Endothelial cell of umbilical vein (primary cell): ENCODE measurements at regions not wholly inside any gene's neighbourhood (a gene's known extent, or its start where the extent isn't known, plus 50 kb on each side); places are given as distances from the start of the nearest gene placed in this dataset.

Experiments used
- BruUV-seq: library from RNA; stranded (reverse); fragments of 400-500 nt; replicated peaks from 2 replicates; lab custom pipeline; 2021; lab: Mats Ljungman, UMichigan
- CTCF ChIA-PET: fragments of 300-600, 350-600 bp; sonication (Branson Sonifier 250); formaldehyde crosslinking; loops from one replicate; lab custom pipeline; 2021; ENCODE audit warnings: antibody characterized with exemption, inconsistent platforms; lab: Charles Lee
- POLR2A ChIA-PET: fragments of 300-600, 350-600 bp; sonication (Branson Sonifier 250); formaldehyde crosslinking; loops from one replicate; lab custom pipeline; 2021; ENCODE audit warnings: antibody characterized with exemption, inconsistent platforms; lab: Charles Lee
- DNase-seq: peaks from one replicate; pipeline ENCODE4 v3.0.0-alpha.2; 2011; ENCODE audit warnings: low read depth, low spot score
- FAIRE-seq: peaks from 2 replicates; lab custom pipeline; 2011; peaks lifted over from hg19 to GRCh38; lab: Jason Lieb, UNC
- H2AFZ ChIP-seq: 2 replicates; pipeline ENCODE4 v1.6.0; 2012; ENCODE audit warnings: low read depth, low read length, control low read depth, inconsistent platforms
- H3K27ac ChIP-seq: 2 replicates; pipeline ENCODE4 v1.5.1; 2011; ENCODE audit warnings: low read depth, mild to moderate bottlenecking, control low read depth, low read length, moderate library complexity; ENCODE audit not compliant: insufficient read depth
- H3K27me3 ChIP-seq, 2 experiments: 2 replicates each; pipeline versions ENCODE4 v1.6.0 to v1.6.1; 2011; ENCODE audit warnings: low read length in 2 of 2, mixed read lengths in 1 of 2; ENCODE audit not compliant: control insufficient read depth in 2 of 2, insufficient read depth in 2 of 2
- H3K36me3 ChIP-seq, 2 experiments: 2 replicates in 1 of 2; 3 replicates in 1 of 2; pipeline ENCODE4 v1.5.1; 2011; ENCODE audit warnings: low read length in 2 of 2, mild to moderate bottlenecking in 1 of 2, moderate library complexity in 1 of 2; ENCODE audit not compliant: control insufficient read depth in 2 of 2, insufficient read depth in 2 of 2; ENCODE audit errors: extremely low read depth in 1 of 2
- H3K4me1 ChIP-seq: 3 replicates; pipeline ENCODE4 v1.5.1; 2011; ENCODE audit warnings: mild to moderate bottlenecking, low read length; ENCODE audit not compliant: control insufficient read depth, insufficient read depth; ENCODE audit errors: extremely low read depth
- H3K4me2 ChIP-seq: 2 replicates; pipeline ENCODE4 v1.6.1; 2011; ENCODE audit warnings: low read length, control low read depth, mixed read lengths; ENCODE audit not compliant: insufficient read depth
- H3K4me3 ChIP-seq, 3 experiments: fragments of 200-600 bp in 1 of 3; sonication (generic), shearing (Covaris generic) in 1 of 3; replicated peaks in 1 of 3; 2 replicates each; pipeline ENCODE4 v1.5.1; 2011 to 2016; ENCODE audit warnings: control low read depth in 3 of 3, low read length in 3 of 3, mild to moderate bottlenecking in 2 of 3, inconsistent platforms in 1 of 3, low read depth in 1 of 3, moderate library complexity in 1 of 3; ENCODE audit not compliant: insufficient read depth in 1 of 3
- H3K79me2 ChIP-seq: 2 replicates; pipeline ENCODE4 v1.6.0; 2012; ENCODE audit warnings: low read length, inconsistent platforms; ENCODE audit not compliant: control insufficient read depth, insufficient read depth
- H3K9ac ChIP-seq: replicated peaks from 2 replicates; pipeline ENCODE3; 2011; ENCODE audit warnings: low read length, control low read depth; ENCODE audit not compliant: insufficient read depth; ENCODE audit errors: extremely low read depth
- H3K9me1 ChIP-seq: replicated peaks from 3 replicates; pipeline ENCODE4 v1.6.0; 2011; ENCODE audit warnings: mild to moderate bottlenecking, low read length; ENCODE audit not compliant: control insufficient read depth, insufficient read depth; ENCODE audit errors: extremely low read depth
- H3K9me3 ChIP-seq: replicated peaks from 2 replicates; pipeline ENCODE4 v1.5.1; 2012; ENCODE audit warnings: low read length, inconsistent platforms; ENCODE audit not compliant: control insufficient read depth, insufficient read depth
- H4K20me1 ChIP-seq: replicated peaks from 2 replicates; pipeline ENCODE3; 2011; ENCODE audit warnings: mild to moderate bottlenecking, low read length; ENCODE audit not compliant: control insufficient read depth, insufficient read depth; ENCODE audit errors: extremely low read depth
- CTCF ChIP-seq, 2 donors: IDR thresholded peaks; 1 replicate in 1 of 2; 2 replicates in 1 of 2; pipeline ENCODE4 v1.5.1; 2011; ENCODE audit warnings: low read length in 2 of 2, mild to moderate bottlenecking in 2 of 2, moderate library complexity in 2 of 2, control low read depth in 1 of 2, inconsistent platforms in 1 of 2, low read depth in 1 of 2; ENCODE audit not compliant: insufficient read depth in 1 of 2; ENCODE audit errors: extremely low read depth in 1 of 2
- EZH2 ChIP-seq: IDR thresholded peaks from 2 replicates; pipeline ENCODE4 v1.6.1; 2012; ENCODE audit warnings: borderline replicate concordance, low read depth, mild to moderate bottlenecking, moderate library complexity, low read length, inconsistent platforms; ENCODE audit not compliant: severe bottlenecking
- FOS ChIP-seq: IDR thresholded peaks from 2 replicates; pipeline ENCODE4 v1.6.1; 2011; ENCODE audit warnings: mild to moderate bottlenecking, low read length, moderate library complexity, borderline replicate concordance; ENCODE audit not compliant: insufficient read depth
- GATA2 ChIP-seq: IDR thresholded peaks from 2 replicates; pipeline ENCODE4 v1.7.0; 2011; ENCODE audit warnings: low read depth, mild to moderate bottlenecking, moderate library complexity, mixed read lengths, low read length; ENCODE audit not compliant: insufficient read length, insufficient read depth
- JUN ChIP-seq: IDR thresholded peaks from 2 replicates; pipeline ENCODE4 v1.6.1; 2011; ENCODE audit warnings: borderline replicate concordance, low read depth; ENCODE audit not compliant: insufficient read length, insufficient read depth
- MAX ChIP-seq: IDR thresholded peaks from 2 replicates; pipeline ENCODE4 v1.6.1; 2011; ENCODE audit not compliant: insufficient read depth, insufficient read length
- MYC ChIP-seq: IDR thresholded peaks from one replicate; pipeline ENCODE4 v1.6.1; 2011; ENCODE audit warnings: mild to moderate bottlenecking, low read depth, low read length
- POLR2A ChIP-seq: IDR thresholded peaks from 2 replicates; pipeline ENCODE4 v1.6.1; 2012; ENCODE audit warnings: low read depth, mild to moderate bottlenecking, control low read depth, low read length
- POLR2AphosphoS5 ChIP-seq: IDR thresholded peaks from 2 replicates; pipeline ENCODE4 v1.6.1; 2012; ENCODE audit warnings: low read depth, mild to moderate bottlenecking, control low read depth, low read length, moderate library complexity; ENCODE audit not compliant: insufficient read depth
- dilution Hi-C: fragments of 300-500 bp; cut with MboI; formaldehyde crosslinking; loops from one replicate; pipeline ENCODE4 v1.15.0; 2019; ENCODE audit warnings: low sequenced_read_pairs; ENCODE audit not compliant: extremely low pct_ligation_motif_present
- intact Hi-C: fragments of 100-400 bp; cut with micrococcal nuclease; formaldehyde crosslinking; loops from one replicate; pipeline ENCODE4 v1.10.0; 2022

- H3K27ac ChIP-seq = no peak overlapping the region
- CTCF ChIA-PET = interaction anchor here (2.0 kb wide), 1 partner anchor 508 kb away, joined by 5 read pairs; no protein-coding TSS in a partner anchor
- H3K4me2 ChIP-seq = no peak overlapping the region
- dilution Hi-C loops = no loop called here
- TF ChIP-seq GATA2 (no peak), FOS (no peak), POLR2A (no peak), MYC (no peak), POLR2AphosphoS5 (no peak), MAX (no peak), EZH2 (no peak), JUN (no peak), CTCF (IDR thresholded peaks at IDR 0.05; ENCODE audit: extremely low read depth in 1 of 2, insufficient read depth in 1 of 2, low read depth in 1 of 2, low read length in 2 of 2) (no peak)
- BruUV-seq = no TSS peak
- no peak for FAIRE-seq
- no peaks in the 10 kb centered on the region for H4K20me1 ChIP-seq
- no peak overlapping the region for H3K9ac ChIP-seq
- no peaks in the 10 kb centered on the region for H3K9me3 ChIP-seq
- no peaks in the 10 kb centered on the region for H3K79me2 ChIP-seq
- no peak overlapping the region for H2AFZ ChIP-seq
- no peaks in the 10 kb centered on the region for H3K9me1 ChIP-seq
- H3K36me3 ChIP-seq = no peaks in the 10 kb centered on the region
- DNase-seq = no peak
- POLR2A ChIA-PET = no interaction called here
- no peaks in the 10 kb centered on the region for H3K27me3 ChIP-seq
- no peak overlapping the region for H3K4me3 ChIP-seq
- H3K4me1 ChIP-seq = peaks cover 32% of the 10 kb centered on the region
- intact Hi-C loops = no loop called here
Observed at GRCh38 chr10:63675171-63675570, 154.0 kb downstream of the REEP3 start.
